K562 (cell line): ENCODE measurements at regions not wholly inside any gene's neighbourhood (a gene's known extent, or its start where the extent isn't known, plus 50 kb on each side); places are given as distances from the start of the nearest gene placed in this dataset.

Experiments used
- KAT7 ChIP-seq: sonication (generic); formaldehyde crosslinking; IDR thresholded peaks from 2 replicates; pipeline ENCODE4 v1.8.0; 2022; ENCODE audit warnings: missing genetic modification reagents, mild to moderate bottlenecking, borderline replicate concordance
- NUFIP1 ChIP-seq: fragments of 450-650 bp; IDR thresholded peaks from 2 replicates; pipeline ENCODE4 v1.6.1; 2018; ENCODE audit not compliant: partially characterized antibody
- SOX6 ChIP-seq: fragments of 450-650 bp; IDR thresholded peaks from 2 replicates; pipeline ENCODE4 v1.6.1; 2014; ENCODE audit warnings: mild to moderate bottlenecking
- TF ChIP-seq, protein P1 (sequence below): fragments of 450-650 bp; IDR thresholded peaks from 2 replicates; pipeline ENCODE4 v1.6.1; 2016; ENCODE audit warnings: mild to moderate bottlenecking, moderate library complexity

DNA sequence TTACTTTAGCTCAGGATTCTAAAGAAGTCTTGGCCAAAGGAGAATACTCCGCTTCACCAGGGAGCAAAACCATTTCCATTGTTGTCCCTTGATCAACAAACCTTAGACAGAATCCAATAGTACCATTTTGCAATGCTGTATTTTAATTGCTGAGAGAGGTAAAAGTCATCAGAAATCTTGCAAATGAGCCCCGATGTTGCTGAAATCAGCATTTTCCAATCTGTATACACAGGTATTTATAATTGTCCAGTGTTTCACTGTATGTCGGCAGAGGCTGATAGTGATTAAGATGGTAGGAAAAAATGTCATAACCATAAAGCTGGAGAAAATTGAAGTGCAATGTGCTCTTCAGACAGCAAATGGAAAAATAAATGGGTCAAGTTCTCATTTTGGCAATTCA, 170.0 kb upstream of the ARL4C start (continued):
- TF ChIP-seq, protein P1, sequence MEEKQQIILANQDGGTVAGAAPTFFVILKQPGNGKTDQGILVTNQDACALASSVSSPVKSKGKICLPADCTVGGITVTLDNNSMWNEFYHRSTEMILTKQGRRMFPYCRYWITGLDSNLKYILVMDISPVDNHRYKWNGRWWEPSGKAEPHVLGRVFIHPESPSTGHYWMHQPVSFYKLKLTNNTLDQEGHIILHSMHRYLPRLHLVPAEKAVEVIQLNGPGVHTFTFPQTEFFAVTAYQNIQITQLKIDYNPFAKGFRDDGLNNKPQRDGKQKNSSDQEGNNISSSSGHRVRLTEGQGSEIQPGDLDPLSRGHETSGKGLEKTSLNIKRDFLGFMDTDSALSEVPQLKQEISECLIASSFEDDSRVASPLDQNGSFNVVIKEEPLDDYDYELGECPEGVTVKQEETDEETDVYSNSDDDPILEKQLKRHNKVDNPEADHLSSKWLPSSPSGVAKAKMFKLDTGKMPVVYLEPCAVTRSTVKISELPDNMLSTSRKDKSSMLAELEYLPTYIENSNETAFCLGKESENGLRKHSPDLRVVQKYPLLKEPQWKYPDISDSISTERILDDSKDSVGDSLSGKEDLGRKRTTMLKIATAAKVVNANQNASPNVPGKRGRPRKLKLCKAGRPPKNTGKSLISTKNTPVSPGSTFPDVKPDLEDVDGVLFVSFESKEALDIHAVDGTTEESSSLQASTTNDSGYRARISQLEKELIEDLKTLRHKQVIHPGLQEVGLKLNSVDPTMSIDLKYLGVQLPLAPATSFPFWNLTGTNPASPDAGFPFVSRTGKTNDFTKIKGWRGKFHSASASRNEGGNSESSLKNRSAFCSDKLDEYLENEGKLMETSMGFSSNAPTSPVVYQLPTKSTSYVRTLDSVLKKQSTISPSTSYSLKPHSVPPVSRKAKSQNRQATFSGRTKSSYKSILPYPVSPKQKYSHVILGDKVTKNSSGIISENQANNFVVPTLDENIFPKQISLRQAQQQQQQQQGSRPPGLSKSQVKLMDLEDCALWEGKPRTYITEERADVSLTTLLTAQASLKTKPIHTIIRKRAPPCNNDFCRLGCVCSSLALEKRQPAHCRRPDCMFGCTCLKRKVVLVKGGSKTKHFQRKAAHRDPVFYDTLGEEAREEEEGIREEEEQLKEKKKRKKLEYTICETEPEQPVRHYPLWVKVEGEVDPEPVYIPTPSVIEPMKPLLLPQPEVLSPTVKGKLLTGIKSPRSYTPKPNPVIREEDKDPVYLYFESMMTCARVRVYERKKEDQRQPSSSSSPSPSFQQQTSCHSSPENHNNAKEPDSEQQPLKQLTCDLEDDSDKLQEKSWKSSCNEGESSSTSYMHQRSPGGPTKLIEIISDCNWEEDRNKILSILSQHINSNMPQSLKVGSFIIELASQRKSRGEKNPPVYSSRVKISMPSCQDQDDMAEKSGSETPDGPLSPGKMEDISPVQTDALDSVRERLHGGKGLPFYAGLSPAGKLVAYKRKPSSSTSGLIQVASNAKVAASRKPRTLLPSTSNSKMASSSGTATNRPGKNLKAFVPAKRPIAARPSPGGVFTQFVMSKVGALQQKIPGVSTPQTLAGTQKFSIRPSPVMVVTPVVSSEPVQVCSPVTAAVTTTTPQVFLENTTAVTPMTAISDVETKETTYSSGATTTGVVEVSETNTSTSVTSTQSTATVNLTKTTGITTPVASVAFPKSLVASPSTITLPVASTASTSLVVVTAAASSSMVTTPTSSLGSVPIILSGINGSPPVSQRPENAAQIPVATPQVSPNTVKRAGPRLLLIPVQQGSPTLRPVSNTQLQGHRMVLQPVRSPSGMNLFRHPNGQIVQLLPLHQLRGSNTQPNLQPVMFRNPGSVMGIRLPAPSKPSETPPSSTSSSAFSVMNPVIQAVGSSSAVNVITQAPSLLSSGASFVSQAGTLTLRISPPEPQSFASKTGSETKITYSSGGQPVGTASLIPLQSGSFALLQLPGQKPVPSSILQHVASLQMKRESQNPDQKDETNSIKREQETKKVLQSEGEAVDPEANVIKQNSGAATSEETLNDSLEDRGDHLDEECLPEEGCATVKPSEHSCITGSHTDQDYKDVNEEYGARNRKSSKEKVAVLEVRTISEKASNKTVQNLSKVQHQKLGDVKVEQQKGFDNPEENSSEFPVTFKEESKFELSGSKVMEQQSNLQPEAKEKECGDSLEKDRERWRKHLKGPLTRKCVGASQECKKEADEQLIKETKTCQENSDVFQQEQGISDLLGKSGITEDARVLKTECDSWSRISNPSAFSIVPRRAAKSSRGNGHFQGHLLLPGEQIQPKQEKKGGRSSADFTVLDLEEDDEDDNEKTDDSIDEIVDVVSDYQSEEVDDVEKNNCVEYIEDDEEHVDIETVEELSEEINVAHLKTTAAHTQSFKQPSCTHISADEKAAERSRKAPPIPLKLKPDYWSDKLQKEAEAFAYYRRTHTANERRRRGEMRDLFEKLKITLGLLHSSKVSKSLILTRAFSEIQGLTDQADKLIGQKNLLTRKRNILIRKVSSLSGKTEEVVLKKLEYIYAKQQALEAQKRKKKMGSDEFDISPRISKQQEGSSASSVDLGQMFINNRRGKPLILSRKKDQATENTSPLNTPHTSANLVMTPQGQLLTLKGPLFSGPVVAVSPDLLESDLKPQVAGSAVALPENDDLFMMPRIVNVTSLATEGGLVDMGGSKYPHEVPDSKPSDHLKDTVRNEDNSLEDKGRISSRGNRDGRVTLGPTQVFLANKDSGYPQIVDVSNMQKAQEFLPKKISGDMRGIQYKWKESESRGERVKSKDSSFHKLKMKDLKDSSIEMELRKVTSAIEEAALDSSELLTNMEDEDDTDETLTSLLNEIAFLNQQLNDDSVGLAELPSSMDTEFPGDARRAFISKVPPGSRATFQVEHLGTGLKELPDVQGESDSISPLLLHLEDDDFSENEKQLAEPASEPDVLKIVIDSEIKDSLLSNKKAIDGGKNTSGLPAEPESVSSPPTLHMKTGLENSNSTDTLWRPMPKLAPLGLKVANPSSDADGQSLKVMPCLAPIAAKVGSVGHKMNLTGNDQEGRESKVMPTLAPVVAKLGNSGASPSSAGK: no peak
- TF ChIP-seq KAT7 (CRISPR knock-in tag): no peak
- no peak for TF ChIP-seq NUFIP1
- no peak for TF ChIP-seq SOX6
